Nephron progenitor cell (in vitro differentiated cells): ENCODE measurements at regions not wholly inside any gene's neighbourhood (a gene's known extent, or its start where the extent isn't known, plus 50 kb on each side); places are given as distances from the start of the nearest gene placed in this dataset.

Source experiments
- DNase-seq: peaks from one replicate; pipeline ENCODE4 v3.0.0; 2021
- H3K27ac Mint-ChIP-seq: 2 replicates; pipeline ENCODE4 v1.8.0; 2021; ENCODE audit warnings: mild to moderate bottlenecking, moderate library complexity, mixed read lengths
- H3K27me3 Mint-ChIP-seq: 2 replicates; pipeline ENCODE4 v1.8.0; 2021; ENCODE audit warnings: mild to moderate bottlenecking, low read depth, mixed read lengths; ENCODE audit not compliant: poor library complexity
- H3K36me3 Mint-ChIP-seq: 2 replicates; pipeline ENCODE4 v1.8.0; 2021; ENCODE audit warnings: low read depth, mixed read lengths
- H3K4me1 Mint-ChIP-seq: 2 replicates; pipeline ENCODE4 v1.8.0; 2021; ENCODE audit warnings: mixed read lengths
- H3K4me3 Mint-ChIP-seq: 2 replicates; pipeline ENCODE4 v1.8.0; 2021; ENCODE audit warnings: mild to moderate bottlenecking, moderate library complexity, mixed read lengths
- H3K9me3 Mint-ChIP-seq: 2 replicates; pipeline ENCODE4 v1.8.0; 2021; ENCODE audit warnings: mild to moderate bottlenecking, moderate library complexity, mixed read lengths
- CTCF ChIP-seq: fragments of 200-600 bp; sonication (generic); IDR thresholded peaks from 2 replicates; pipeline ENCODE4 v1.5.0; 2021; ENCODE audit warnings: antibody characterized with exemption

- Mint-ChIP-seq H3K4me3 (no peak overlapping the region), H3K9me3 (no peaks in the 10 kb centered on the region), H3K27me3 (peaks cover 3% of the 10 kb centered on the region), H3K27ac (no peak overlapping the region), H3K4me1 (no peaks in the 10 kb centered on the region), H3K36me3 (no peaks in the 10 kb centered on the region)
- TF ChIP-seq CTCF, result no peak
- no peak for DNase-seq
These were observed 2371.5 kb upstream of the TENM3 start for GRCh38 chr4:179871726-179872125.

- H3K36me3 Mint-ChIP-seq, result no peaks in the 10 kb centered on the region
- no peak for DNase-seq
- no peak for TF ChIP-seq CTCF
- H3K4me1 Mint-ChIP-seq, result no peaks in the 10 kb centered on the region
- no peak overlapping the region for H3K4me3 Mint-ChIP-seq
- H3K27ac Mint-ChIP-seq, result no peak overlapping the region
- H3K27me3 Mint-ChIP-seq, result no peaks in the 10 kb centered on the region
- no peaks in the 10 kb centered on the region for H3K9me3 Mint-ChIP-seq
These were observed 2370.4 kb upstream of the TENM3 start for GRCh38 chr4:179872755-179873154.

- H3K27ac Mint-ChIP-seq, result no peak overlapping the region
- no peaks in the 10 kb centered on the region for H3K27me3 Mint-ChIP-seq
- H3K4me1 Mint-ChIP-seq, result no peaks in the 10 kb centered on the region
- DNase-seq, result no peak
- H3K36me3 Mint-ChIP-seq, result no peaks in the 10 kb centered on the region
- H3K9me3 Mint-ChIP-seq, result no peaks in the 10 kb centered on the region
- TF ChIP-seq CTCF, result no peak
- H3K4me3 Mint-ChIP-seq, result no peak overlapping the region
These were observed 2362.4 kb upstream of the TENM3 start for GRCh38 chr4:179880756-179881155.

GRCh38 chr4:179894066-179894778, 2349.0 kb upstream of the TENM3 start:
- Mint-ChIP-seq H3K4me3 (no peak overlapping the region), H3K4me1 (no peaks in the 10 kb centered on the region), H3K27ac (no peak overlapping the region), H3K9me3 (peaks cover 4% of the 10 kb centered on the region), H3K27me3 (no peaks in the 10 kb centered on the region), H3K36me3 (no peaks in the 10 kb centered on the region)
- TF ChIP-seq CTCF, result no peak
- no peak for DNase-seq

- Mint-ChIP-seq H3K27me3 (no peaks in the 10 kb centered on the region), H3K4me3 (no peak overlapping the region), H3K27ac (no peak overlapping the region), H3K4me1 (no peaks in the 10 kb centered on the region), H3K36me3 (no peaks in the 10 kb centered on the region), H3K9me3 (no peaks in the 10 kb centered on the region)
- TF ChIP-seq CTCF, result no peak
- no peak for DNase-seq
These were observed 2323.6 kb upstream of the TENM3 start for GRCh38 chr4:179919587-179919986.

GRCh38 chr4:179927473-179927872, 2315.7 kb upstream of the TENM3 start:
- no peak for TF ChIP-seq CTCF

More at GRCh38 chr4:179927473-179927872, 2315.7 kb upstream of the TENM3 start:
- H3K4me1 Mint-ChIP-seq, result no peaks in the 10 kb centered on the region
- H3K36me3 Mint-ChIP-seq, result no peaks in the 10 kb centered on the region
- H3K9me3 Mint-ChIP-seq, result no peaks in the 10 kb centered on the region
- H3K27me3 Mint-ChIP-seq, result no peaks in the 10 kb centered on the region
- no peak overlapping the region for H3K4me3 Mint-ChIP-seq
- H3K27ac Mint-ChIP-seq, result no peak overlapping the region
- DNase-seq, result no peak
